ENCODE measurements at regions not wholly inside any gene's neighbourhood (a gene's known extent, or its start where the extent isn't known, plus 50 kb on each side); places are given as distances from the start of the nearest gene placed in this dataset.

DNA sequence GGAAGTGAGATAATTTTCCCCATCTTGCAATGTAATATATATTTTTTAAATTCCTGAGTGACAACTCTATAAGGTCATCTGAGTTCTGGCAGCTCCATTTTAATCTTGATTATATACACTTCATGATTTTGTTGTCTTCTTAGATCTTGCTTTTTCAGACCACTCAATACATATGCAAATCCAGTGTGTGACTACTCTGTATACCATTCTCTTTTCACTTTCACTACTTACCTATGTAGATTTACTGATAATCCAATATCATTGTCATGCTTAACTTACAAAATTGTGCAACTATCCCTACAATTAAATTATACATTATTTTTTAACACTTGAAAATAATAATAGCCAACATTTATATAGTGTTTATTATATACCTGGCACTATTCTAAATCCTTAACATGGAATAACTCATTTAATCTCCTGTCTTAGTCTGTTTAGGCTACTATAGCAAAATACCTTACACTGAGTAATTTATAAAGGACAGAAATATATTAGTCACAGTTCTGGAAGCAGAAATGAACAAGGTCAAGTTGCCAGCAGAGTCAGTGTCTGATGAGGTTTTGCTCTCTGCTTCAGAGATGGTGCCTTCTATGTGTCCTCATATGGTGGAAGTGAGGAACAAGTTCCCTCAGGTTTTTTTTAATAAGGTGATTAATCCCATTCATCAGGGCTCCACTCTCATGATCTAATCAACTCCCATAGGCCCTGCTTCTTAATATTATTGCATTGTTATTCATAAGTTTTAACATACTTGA lies 338.5 kb downstream of the TUSC7 start:
- H3K9me3 Mint-ChIP-seq, result peaks cover 14% of the 10 kb centered on the region
- H3K79me2 ChIP-seq (replicated peaks; ENCODE audit: insufficient read depth), result no peaks in the 10 kb centered on the region
- H4K20me1 ChIP-seq (replicated peaks; ENCODE audit: insufficient read depth), result no peaks in the 10 kb centered on the region
- no peaks in the 10 kb centered on the region for H3K27me3 Mint-ChIP-seq (ENCODE audit: insufficient read depth, low read depth, poor library complexity)
- DNase-seq (ENCODE audit: low spot score) (no peak), ATAC-seq (no peak)
- no peak overlapping the region for H2AFZ ChIP-seq
- no peak overlapping the region for H3K4me3 Mint-ChIP-seq
- H3K4me1 ChIP-seq (ENCODE audit: insufficient read depth), result peaks cover 17% of the 10 kb centered on the region; the same call in 1 of the 2 replicates
- H3K4me2 ChIP-seq, result no peak overlapping the region
- TF ChIP-seq ZNF114 (CRISPR knock-in tag; IDR thresholded peaks at IDR 0.05) (no peak), POLR2AphosphoS5 (IDR thresholded peaks at IDR 0.05; ENCODE audit: low read depth) (no peak), JUNB (IDR thresholded peaks at IDR 0.05; ENCODE audit: unreplicated experiment) (no peak), ZNF331 (CRISPR knock-in tag; IDR thresholded peaks at IDR 0.05; ENCODE audit: low read depth) (no peak), NANOG (IDR thresholded peaks at IDR 0.05; ENCODE audit: borderline replicate concordance) (no peak), STAT1 (IDR thresholded peaks at IDR 0.05; ENCODE audit: unreplicated experiment) (no peak), EZH2 (IDR thresholded peaks at IDR 0.05; ENCODE audit: low read depth, unreplicated experiment) (no peak)
- TF ChIP-seq, protein P1, sequence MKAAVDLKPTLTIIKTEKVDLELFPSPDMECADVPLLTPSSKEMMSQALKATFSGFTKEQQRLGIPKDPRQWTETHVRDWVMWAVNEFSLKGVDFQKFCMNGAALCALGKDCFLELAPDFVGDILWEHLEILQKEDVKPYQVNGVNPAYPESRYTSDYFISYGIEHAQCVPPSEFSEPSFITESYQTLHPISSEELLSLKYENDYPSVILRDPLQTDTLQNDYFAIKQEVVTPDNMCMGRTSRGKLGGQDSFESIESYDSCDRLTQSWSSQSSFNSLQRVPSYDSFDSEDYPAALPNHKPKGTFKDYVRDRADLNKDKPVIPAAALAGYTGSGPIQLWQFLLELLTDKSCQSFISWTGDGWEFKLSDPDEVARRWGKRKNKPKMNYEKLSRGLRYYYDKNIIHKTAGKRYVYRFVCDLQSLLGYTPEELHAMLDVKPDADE (IDR thresholded peaks at IDR 0.05), result no peak
- no peak overlapping the region for H3K4me3 ChIP-seq
- H3K9me2 ChIP-seq (ENCODE audit: insufficient read depth), result no peaks in the 10 kb centered on the region
- peaks cover 7% of the 10 kb centered on the region; the same call in 2 of the 3 replicates for H3K36me3 Mint-ChIP-seq (ENCODE audit: low read depth)
- H3K27ac Mint-ChIP-seq, result peak overlapping the region; percentile 27; the same call in 1 of the 2 replicates
- no peaks in the 10 kb centered on the region for H3F3A ChIP-seq (replicated peaks; ENCODE audit: low read depth)
- no peak overlapping the region for H3K27ac ChIP-seq (ENCODE audit: low read depth)
- no peaks in the 10 kb centered on the region for H3K27me3 ChIP-seq (ENCODE audit: insufficient read depth)
- no peaks in the 10 kb centered on the region for H3K36me3 ChIP-seq (ENCODE audit: insufficient read depth)
- H3K4me1 Mint-ChIP-seq, result peaks cover 26% of the 10 kb centered on the region

DNA sequence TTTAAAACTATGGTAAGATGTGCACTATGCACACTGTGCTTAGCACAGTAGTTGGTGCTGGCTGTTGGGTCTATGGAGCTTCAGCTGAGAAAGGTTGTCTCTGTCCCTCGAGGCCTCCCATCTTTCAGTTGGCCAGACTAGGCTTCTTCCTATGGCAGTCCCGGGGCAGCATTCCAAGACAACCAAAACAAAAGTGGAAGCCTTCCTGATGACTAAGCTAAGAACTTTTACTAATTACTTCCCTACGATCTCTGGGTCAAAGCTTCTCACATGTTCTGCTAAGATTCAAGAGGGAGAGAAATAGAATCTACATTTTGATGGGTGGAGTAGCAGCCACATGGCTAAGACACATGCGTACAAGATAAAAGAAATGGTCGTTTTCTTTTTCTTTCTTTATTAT lies 342.8 kb downstream of the TUSC7 start:
- peaks cover 23% of the 10 kb centered on the region for H3K4me1 ChIP-seq (ENCODE audit: insufficient read depth)
- H3K4me3 ChIP-seq, result no peak overlapping the region
- no peaks in the 10 kb centered on the region for H3K36me3 ChIP-seq (ENCODE audit: insufficient read depth)
- no peaks in the 10 kb centered on the region for H3K79me2 ChIP-seq (replicated peaks; ENCODE audit: insufficient read depth)
- H4K20me1 ChIP-seq (replicated peaks; ENCODE audit: insufficient read depth), result no peaks in the 10 kb centered on the region
- no peaks in the 10 kb centered on the region for H3F3A ChIP-seq (replicated peaks; ENCODE audit: low read depth)
- no peak overlapping the region for H3K4me3 Mint-ChIP-seq
- peaks cover 14% of the 10 kb centered on the region for H3K9me3 Mint-ChIP-seq
- ATAC-seq (no peak), DNase-seq (ENCODE audit: low spot score) (no peak)
- no peaks in the 10 kb centered on the region for H3K9me2 ChIP-seq (ENCODE audit: insufficient read depth)
- no peaks in the 10 kb centered on the region for H3K27me3 ChIP-seq (ENCODE audit: insufficient read depth)
- peaks cover 7% of the 10 kb centered on the region; the same call in 2 of the 3 replicates for H3K36me3 Mint-ChIP-seq (ENCODE audit: low read depth)
- no peak for TF ChIP-seq EZH2 (IDR thresholded peaks at IDR 0.05; ENCODE audit: low read depth, unreplicated experiment)
- TF ChIP-seq ZNF114 (CRISPR knock-in tag; IDR thresholded peaks at IDR 0.05), result no peak
- no peak for TF ChIP-seq NANOG (IDR thresholded peaks at IDR 0.05; ENCODE audit: borderline replicate concordance)
- H3K27ac ChIP-seq (ENCODE audit: low read depth), result no peak overlapping the region
- H3K27me3 Mint-ChIP-seq (ENCODE audit: insufficient read depth, low read depth, poor library complexity), result no peaks in the 10 kb centered on the region
- H3K4me1 Mint-ChIP-seq, result peaks cover 27% of the 10 kb centered on the region
- no peak overlapping the region for H3K4me2 ChIP-seq
- no peak overlapping the region for H2AFZ ChIP-seq
- no peak overlapping the region for H3K27ac Mint-ChIP-seq

DNA sequence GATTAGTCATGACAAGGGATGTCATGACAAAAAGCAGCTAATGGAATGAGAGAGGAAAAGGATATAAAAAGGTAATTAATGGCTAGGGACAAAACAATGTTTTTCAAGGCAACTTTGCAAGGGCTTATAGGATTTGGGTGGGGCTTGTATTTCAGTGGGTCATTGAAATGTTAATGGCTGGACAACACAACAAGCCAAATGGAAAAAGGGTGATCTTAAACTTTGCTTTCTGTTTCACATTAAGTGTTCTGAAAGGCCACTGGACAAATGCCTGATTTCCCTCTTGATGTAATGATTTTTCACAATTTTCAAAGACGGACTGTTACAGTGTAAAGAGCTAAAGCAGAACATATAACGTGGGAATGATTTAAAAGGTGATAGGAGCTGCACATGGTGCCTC lies 345.0 kb downstream of the TUSC7 start:
- H3K4me3 ChIP-seq, result no peak overlapping the region
- no peak overlapping the region for H3K27ac ChIP-seq (ENCODE audit: low read depth)
- H3K9me2 ChIP-seq (ENCODE audit: insufficient read depth), result no peaks in the 10 kb centered on the region
- no peaks in the 10 kb centered on the region for H4K20me1 ChIP-seq (replicated peaks; ENCODE audit: insufficient read depth)
- H3K36me3 Mint-ChIP-seq (ENCODE audit: low read depth), result peaks cover 3% of the 10 kb centered on the region; the same call in 2 of the 3 replicates
- ATAC-seq (no peak), DNase-seq (ENCODE audit: low spot score) (peak; percentile 19)
- H3K27me3 Mint-ChIP-seq (ENCODE audit: insufficient read depth, low read depth, poor library complexity), result no peaks in the 10 kb centered on the region
- no peaks in the 10 kb centered on the region for H3K79me2 ChIP-seq (replicated peaks; ENCODE audit: insufficient read depth)
- peak overlapping the region; percentile 49; the same call in 1 of the 2 replicates for H2AFZ ChIP-seq
- H3K4me1 Mint-ChIP-seq, result peaks cover 34% of the 10 kb centered on the region
- H3K27me3 ChIP-seq (ENCODE audit: insufficient read depth), result no peaks in the 10 kb centered on the region
- H3K4me3 Mint-ChIP-seq, result no peak overlapping the region
- peaks cover 9% of the 10 kb centered on the region for H3K9me3 Mint-ChIP-seq
- no peaks in the 10 kb centered on the region for H3F3A ChIP-seq (replicated peaks; ENCODE audit: low read depth)
- H3K4me1 ChIP-seq (ENCODE audit: insufficient read depth), result peaks cover 36% of the 10 kb centered on the region
- H3K27ac Mint-ChIP-seq, result no peak overlapping the region
- peak overlapping the region; percentile 22; the same call in 1 of the 2 replicates for H3K4me2 ChIP-seq
- H3K36me3 ChIP-seq (ENCODE audit: insufficient read depth), result no peaks in the 10 kb centered on the region
- TF ChIP-seq, protein P2, sequence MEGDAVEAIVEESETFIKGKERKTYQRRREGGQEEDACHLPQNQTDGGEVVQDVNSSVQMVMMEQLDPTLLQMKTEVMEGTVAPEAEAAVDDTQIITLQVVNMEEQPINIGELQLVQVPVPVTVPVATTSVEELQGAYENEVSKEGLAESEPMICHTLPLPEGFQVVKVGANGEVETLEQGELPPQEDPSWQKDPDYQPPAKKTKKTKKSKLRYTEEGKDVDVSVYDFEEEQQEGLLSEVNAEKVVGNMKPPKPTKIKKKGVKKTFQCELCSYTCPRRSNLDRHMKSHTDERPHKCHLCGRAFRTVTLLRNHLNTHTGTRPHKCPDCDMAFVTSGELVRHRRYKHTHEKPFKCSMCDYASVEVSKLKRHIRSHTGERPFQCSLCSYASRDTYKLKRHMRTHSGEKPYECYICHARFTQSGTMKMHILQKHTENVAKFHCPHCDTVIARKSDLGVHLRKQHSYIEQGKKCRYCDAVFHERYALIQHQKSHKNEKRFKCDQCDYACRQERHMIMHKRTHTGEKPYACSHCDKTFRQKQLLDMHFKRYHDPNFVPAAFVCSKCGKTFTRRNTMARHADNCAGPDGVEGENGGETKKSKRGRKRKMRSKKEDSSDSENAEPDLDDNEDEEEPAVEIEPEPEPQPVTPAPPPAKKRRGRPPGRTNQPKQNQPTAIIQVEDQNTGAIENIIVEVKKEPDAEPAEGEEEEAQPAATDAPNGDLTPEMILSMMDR (conservative IDR thresholded peaks at IDR 0.05; ENCODE audit: low read depth in 2 of 2), result no peak
- TF ChIP-seq, protein P1 (IDR thresholded peaks at IDR 0.05), result no peak
- TF ChIP-seq NANOG (IDR thresholded peaks at IDR 0.05; ENCODE audit: borderline replicate concordance), result no peak
- no peak for TF ChIP-seq EZH2phosphoT487 (IDR thresholded peaks at IDR 0.05; ENCODE audit: unreplicated experiment)
- no peak for TF ChIP-seq EZH2 (IDR thresholded peaks at IDR 0.05; ENCODE audit: low read depth, unreplicated experiment)

Measured in GM23338 (cell line).